CD14-positive monocyte (primary cell): ENCODE measurements at regions not wholly inside any gene's neighbourhood (a gene's known extent, or its start where the extent isn't known, plus 50 kb on each side); places are given as distances from the start of the nearest gene placed in this dataset.

Experiments
- DNase-seq, 3 donors: peaks; one replicate each; pipeline ENCODE4 v3.0.0-alpha.2; 2011 to 2022
- H2AFZ ChIP-seq: 2 replicates; pipeline ENCODE4 v1.6.0; 2012; ENCODE audit warnings: mild to moderate bottlenecking, low read depth, low read length, inconsistent platforms; ENCODE audit not compliant: insufficient read depth, poor library complexity, severe bottlenecking
- H3K27ac ChIP-seq, 2 donors: 1 replicate in 1 of 2; 2 replicates in 1 of 2; pipeline ENCODE4 v1.5.1; 2012 to 2013; ENCODE audit warnings: low read length in 2 of 2, control low read depth in 1 of 2, inconsistent platforms in 1 of 2, low read depth in 1 of 2, mild to moderate bottlenecking in 1 of 2
- H3K27me3 ChIP-seq, 2 donors: one replicate each; pipeline versions ENCODE4 v1.6.0 to v1.6.1; 2011 to 2013; ENCODE audit warnings: low read length in 2 of 2; ENCODE audit not compliant: control insufficient read depth in 2 of 2, insufficient read depth in 2 of 2
- H3K36me3 ChIP-seq, 2 donors: replicated peaks in 1 of 2; 1 replicate in 1 of 2; 2 replicates in 1 of 2; pipeline versions ENCODE4 v1.5.1 to v1.6.1; 2012 to 2013; ENCODE audit warnings: low read length in 2 of 2, control low read depth in 1 of 2, inconsistent platforms in 1 of 2, mild to moderate bottlenecking in 1 of 2; ENCODE audit not compliant: insufficient read depth in 2 of 2, control insufficient read depth in 1 of 2
- H3K4me1 ChIP-seq, 2 donors: 1 replicate in 1 of 2; 2 replicates in 1 of 2; pipeline versions ENCODE4 v1.5.1 to v1.6.1; 2012 to 2013; ENCODE audit warnings: low read length in 2 of 2, control low read depth in 1 of 2, inconsistent platforms in 1 of 2, mild to moderate bottlenecking in 1 of 2, moderate library complexity in 1 of 2; ENCODE audit not compliant: insufficient read depth in 2 of 2, control insufficient read depth in 1 of 2
- H3K4me2 ChIP-seq: replicated peaks from 2 replicates; pipeline ENCODE3; 2012; ENCODE audit warnings: low read length, moderate library complexity, mild to moderate bottlenecking; ENCODE audit not compliant: poor library complexity, severe bottlenecking; ENCODE audit errors: extremely low read depth
- H3K4me3 ChIP-seq, 3 experiments: fragments of 200-600 bp in 1 of 3; sonication (generic) in 1 of 3; replicated peaks in 1 of 3; 1 replicate in 2 of 3; 2 replicates in 1 of 3; pipeline ENCODE4 v1.5.1; 2011 to 2013; ENCODE audit warnings: low read length in 3 of 3, mild to moderate bottlenecking in 3 of 3, control low read depth in 2 of 3, low read depth in 2 of 3, inconsistent platforms in 1 of 3, moderate library complexity in 1 of 3
- H3K79me2 ChIP-seq: 2 replicates; pipeline ENCODE4 v1.6.0; 2012; ENCODE audit warnings: mild to moderate bottlenecking, control low read depth, inconsistent platforms, low read length, moderate library complexity; ENCODE audit not compliant: insufficient read depth
- H3K9ac ChIP-seq: 2 replicates; pipeline ENCODE4 v1.6.0; 2017; ENCODE audit warnings: low read length, mild to moderate bottlenecking; ENCODE audit not compliant: insufficient read depth, poor library complexity, severe bottlenecking
- H3K9me3 ChIP-seq, 2 donors: replicated peaks in 1 of 2; 1 replicate in 1 of 2; 2 replicates in 1 of 2; pipeline versions ENCODE4 v1.5.1 to v1.6.1; 2012 to 2013; ENCODE audit warnings: low read length in 2 of 2, control low read depth in 1 of 2; ENCODE audit not compliant: control insufficient read depth in 1 of 2, insufficient read depth in 1 of 2
- H4K20me1 ChIP-seq: 2 replicates; pipeline ENCODE4 v1.6.0; 2012; ENCODE audit warnings: mild to moderate bottlenecking, low read length, control low read depth, moderate library complexity; ENCODE audit not compliant: insufficient read depth
- H3K27ac Mint-ChIP-seq, 7 donors: one replicate each; pipeline ENCODE4 v1.8.0; 2020; ENCODE audit warnings: mild to moderate bottlenecking in 7 of 7, mixed read lengths in 7 of 7, moderate library complexity in 6 of 7, inconsistent platforms in 2 of 7
- H3K27me3 Mint-ChIP-seq, 3 donors: one replicate each; pipeline ENCODE4 v1.8.0; 2021 to 2022; ENCODE audit warnings: low read depth in 3 of 3, mild to moderate bottlenecking in 3 of 3, mixed read lengths in 3 of 3, moderate library complexity in 3 of 3, inconsistent platforms in 1 of 3
- H3K36me3 Mint-ChIP-seq, 2 donors: one replicate each; pipeline ENCODE4 v1.8.0; 2020; ENCODE audit warnings: mixed read lengths in 2 of 2, inconsistent platforms in 1 of 2, mild to moderate bottlenecking in 1 of 2
- H3K4me1 Mint-ChIP-seq: one replicate; pipeline ENCODE4 v1.8.0; 2020; ENCODE audit warnings: mild to moderate bottlenecking, mixed read lengths
- H3K4me3 Mint-ChIP-seq, 2 donors: one replicate each; pipeline ENCODE4 v1.8.0; 2020; ENCODE audit warnings: mild to moderate bottlenecking in 2 of 2, mixed read lengths in 2 of 2, moderate library complexity in 1 of 2
- H3K9me3 Mint-ChIP-seq, 7 donors: one replicate each; pipeline ENCODE4 v1.8.0; 2020 to 2022; ENCODE audit warnings: mixed read lengths in 7 of 7, mild to moderate bottlenecking in 6 of 7, moderate library complexity in 6 of 7, inconsistent platforms in 2 of 7
- WGBS: methylation state at CpG from one replicate; pipeline ENCODE4 v1.1.5; 2013; ENCODE audit warnings: missing lambda C conversion rate; ENCODE audit not compliant: insufficient coverage; 5-methylcytosine and 5-hydroxymethylcytosine counted together
- intact Hi-C, 2 donors: fragments of 100-400 bp; cut with micrococcal nuclease; formaldehyde crosslinking; loops; one replicate each; pipeline versions ENCODE4 v1.15.0 to v1.15.1; 2023
- TF ChIP-seq, protein P1 (sequence below): fragments of 200-600 bp; IDR thresholded peaks from one replicate; pipeline ENCODE4 v1.8.0; 2022; ENCODE audit warnings: antibody characterized with exemption, mild to moderate bottlenecking

DNA sequence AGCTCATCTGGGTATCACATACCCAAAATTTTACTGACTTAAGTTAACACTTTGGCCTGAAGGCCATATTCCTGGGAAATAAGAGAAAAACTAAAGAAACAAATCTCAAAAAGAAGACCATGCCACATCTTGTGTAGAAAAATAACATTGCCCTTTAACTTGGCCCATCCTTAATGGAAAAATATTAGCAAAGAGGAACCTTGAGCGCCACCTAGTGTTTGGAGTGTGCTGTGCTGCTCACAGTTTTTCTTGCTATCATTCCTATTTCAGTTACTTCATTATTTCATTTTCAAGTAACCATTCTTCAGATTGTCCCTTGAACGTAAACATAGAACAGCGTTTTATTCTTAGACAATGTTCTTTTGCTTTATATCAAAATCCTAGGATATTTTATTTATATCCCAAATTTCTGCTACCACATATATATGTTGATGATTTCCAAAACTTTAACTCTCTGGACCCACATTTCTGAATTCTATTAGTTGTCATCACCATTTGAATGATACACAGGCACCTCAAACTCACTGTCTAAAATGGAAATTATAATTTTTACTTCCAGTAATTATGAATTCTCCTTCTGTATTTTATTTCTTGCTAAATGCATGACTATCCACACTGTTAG lies 999.0 kb upstream of the ADGRL3 start:
- H3K9me3 ChIP-seq, result no peaks in the 10 kb centered on the region
- no peak overlapping the region for H3K27ac Mint-ChIP-seq
- H3K79me2 ChIP-seq, result no peaks in the 10 kb centered on the region
- no peaks in the 10 kb centered on the region for H3K4me1 Mint-ChIP-seq
- H3K4me1 ChIP-seq, result no peaks in the 10 kb centered on the region
- H4K20me1 ChIP-seq, result no peaks in the 10 kb centered on the region
- H3K9me3 Mint-ChIP-seq, result peaks cover 0 to 3% (median 0%) of the 10 kb centered on the region in 7 donors
- TF ChIP-seq, protein P1, sequence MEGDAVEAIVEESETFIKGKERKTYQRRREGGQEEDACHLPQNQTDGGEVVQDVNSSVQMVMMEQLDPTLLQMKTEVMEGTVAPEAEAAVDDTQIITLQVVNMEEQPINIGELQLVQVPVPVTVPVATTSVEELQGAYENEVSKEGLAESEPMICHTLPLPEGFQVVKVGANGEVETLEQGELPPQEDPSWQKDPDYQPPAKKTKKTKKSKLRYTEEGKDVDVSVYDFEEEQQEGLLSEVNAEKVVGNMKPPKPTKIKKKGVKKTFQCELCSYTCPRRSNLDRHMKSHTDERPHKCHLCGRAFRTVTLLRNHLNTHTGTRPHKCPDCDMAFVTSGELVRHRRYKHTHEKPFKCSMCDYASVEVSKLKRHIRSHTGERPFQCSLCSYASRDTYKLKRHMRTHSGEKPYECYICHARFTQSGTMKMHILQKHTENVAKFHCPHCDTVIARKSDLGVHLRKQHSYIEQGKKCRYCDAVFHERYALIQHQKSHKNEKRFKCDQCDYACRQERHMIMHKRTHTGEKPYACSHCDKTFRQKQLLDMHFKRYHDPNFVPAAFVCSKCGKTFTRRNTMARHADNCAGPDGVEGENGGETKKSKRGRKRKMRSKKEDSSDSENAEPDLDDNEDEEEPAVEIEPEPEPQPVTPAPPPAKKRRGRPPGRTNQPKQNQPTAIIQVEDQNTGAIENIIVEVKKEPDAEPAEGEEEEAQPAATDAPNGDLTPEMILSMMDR, result peak; percentile 96
- H3K4me3 ChIP-seq, result no peak overlapping the region
- H3K27ac ChIP-seq, result no peak overlapping the region
- no peak overlapping the region for H3K9ac ChIP-seq
- H3K36me3 Mint-ChIP-seq, result no peaks in the 10 kb centered on the region
- intact Hi-C loops, result no loop called here
- no peak overlapping the region for H2AFZ ChIP-seq
- H3K4me3 Mint-ChIP-seq, result no peak overlapping the region
- DNase-seq, result peak; percentile 2 to 24 (median 4)
- H3K27me3 ChIP-seq, result no peaks in the 10 kb centered on the region
- H3K27me3 Mint-ChIP-seq, result no peaks in the 10 kb centered on the region
- WGBS, result no CpG with 5 or more reads among the region's 3 CpGs
- no peak overlapping the region for H3K4me2 ChIP-seq
- H3K36me3 ChIP-seq, result no peaks in the 10 kb centered on the region

DNA sequence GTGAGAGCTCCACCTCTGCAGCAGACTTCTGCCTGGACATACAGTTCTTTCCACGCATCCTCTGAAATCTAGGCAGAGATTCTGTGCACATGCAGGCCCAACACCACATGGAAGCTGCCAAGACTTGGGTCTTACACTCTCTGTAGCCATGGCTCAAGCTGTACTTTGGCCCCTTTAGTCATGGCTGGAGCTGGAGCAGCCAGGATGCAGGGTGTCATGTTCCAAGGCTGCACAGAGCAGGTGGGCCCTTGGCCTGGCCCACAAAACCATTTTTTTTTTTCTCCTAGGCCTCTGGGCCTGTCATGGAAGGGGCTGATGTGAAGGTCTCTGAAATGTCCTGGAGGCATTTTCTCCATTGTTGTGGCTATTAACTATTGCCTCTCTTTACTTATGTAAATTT lies 990.5 kb upstream of the ADGRL3 start:
- H3K79me2 ChIP-seq, result no peaks in the 10 kb centered on the region
- WGBS, result 85% methylated on average over 1 of the region's 1 CpG
- no peaks in the 10 kb centered on the region for H3K4me1 Mint-ChIP-seq

More for the DNA sequence above, 990.5 kb upstream of the ADGRL3 start:
- no peak overlapping the region for H3K27ac Mint-ChIP-seq
- intact Hi-C loops, result no loop called here
- no peak overlapping the region for H3K4me3 Mint-ChIP-seq
- TF ChIP-seq, protein P1, result no peak
- H4K20me1 ChIP-seq, result no peaks in the 10 kb centered on the region
- H3K4me2 ChIP-seq, result no peak overlapping the region
- no peak overlapping the region for H3K27ac ChIP-seq
- H3K4me1 ChIP-seq, result no peaks in the 10 kb centered on the region
- no peaks in the 10 kb centered on the region for H3K36me3 Mint-ChIP-seq
- H3K9ac ChIP-seq, result no peak overlapping the region
- H2AFZ ChIP-seq, result no peak overlapping the region
- H3K27me3 Mint-ChIP-seq, result peaks cover 0 to 2% (median 0%) of the 10 kb centered on the region in 3 donors
- no peak for DNase-seq
- peaks cover 0 to 7% (median 5%) of the 10 kb centered on the region in 7 donors for H3K9me3 Mint-ChIP-seq
- H3K27me3 ChIP-seq, result no peaks in the 10 kb centered on the region
- H3K36me3 ChIP-seq, result no peaks in the 10 kb centered on the region
- H3K9me3 ChIP-seq, result peaks cover 0 to 6% of the 10 kb centered on the region in 2 donors
- H3K4me3 ChIP-seq, result no peak overlapping the region
